ENCODE measurements at regions not wholly inside any gene's neighbourhood (a gene's known extent, or its start where the extent isn't known, plus 50 kb on each side); places are given as distances from the start of the nearest gene placed in this dataset.

DNA sequence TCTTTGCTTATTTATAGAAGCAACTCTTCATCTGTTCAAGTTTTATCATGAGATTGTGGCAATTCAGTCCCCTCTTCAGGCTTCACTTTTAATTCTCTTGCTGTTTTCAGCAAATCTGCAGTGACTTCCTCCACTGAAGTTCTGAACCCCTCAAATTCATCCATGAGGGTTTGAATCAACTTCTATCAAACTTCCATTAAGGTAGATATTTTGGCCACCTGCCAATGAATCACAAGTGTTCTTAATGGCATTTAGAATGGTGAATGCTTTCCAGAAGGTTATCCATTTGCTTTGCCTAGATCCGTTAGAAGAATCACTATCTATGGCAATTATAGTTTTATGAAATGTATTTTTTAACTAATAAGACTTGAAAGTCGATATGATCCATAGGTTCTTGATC lies 946.7 kb upstream of the B3GALT2 start:
- Mint-ChIP-seq H3K36me3 (ENCODE audit: low read depth) (no peaks in the 10 kb centered on the region), H3K27ac (no peak overlapping the region), H3K9me3 (no peaks in the 10 kb centered on the region), H3K27me3 (no peaks in the 10 kb centered on the region), H3K4me1 (no peaks in the 10 kb centered on the region), H3K4me3 (no peak overlapping the region)
- DNase-seq = no peak
- POLR2A ChIA-PET = no interaction called here
- CTCF ChIA-PET = interaction anchor here (0.7 kb wide), 1 partner anchor 27 kb away, joined by 3 read pairs; no protein-coding TSS in a partner anchor
- TF ChIP-seq, protein P1, sequence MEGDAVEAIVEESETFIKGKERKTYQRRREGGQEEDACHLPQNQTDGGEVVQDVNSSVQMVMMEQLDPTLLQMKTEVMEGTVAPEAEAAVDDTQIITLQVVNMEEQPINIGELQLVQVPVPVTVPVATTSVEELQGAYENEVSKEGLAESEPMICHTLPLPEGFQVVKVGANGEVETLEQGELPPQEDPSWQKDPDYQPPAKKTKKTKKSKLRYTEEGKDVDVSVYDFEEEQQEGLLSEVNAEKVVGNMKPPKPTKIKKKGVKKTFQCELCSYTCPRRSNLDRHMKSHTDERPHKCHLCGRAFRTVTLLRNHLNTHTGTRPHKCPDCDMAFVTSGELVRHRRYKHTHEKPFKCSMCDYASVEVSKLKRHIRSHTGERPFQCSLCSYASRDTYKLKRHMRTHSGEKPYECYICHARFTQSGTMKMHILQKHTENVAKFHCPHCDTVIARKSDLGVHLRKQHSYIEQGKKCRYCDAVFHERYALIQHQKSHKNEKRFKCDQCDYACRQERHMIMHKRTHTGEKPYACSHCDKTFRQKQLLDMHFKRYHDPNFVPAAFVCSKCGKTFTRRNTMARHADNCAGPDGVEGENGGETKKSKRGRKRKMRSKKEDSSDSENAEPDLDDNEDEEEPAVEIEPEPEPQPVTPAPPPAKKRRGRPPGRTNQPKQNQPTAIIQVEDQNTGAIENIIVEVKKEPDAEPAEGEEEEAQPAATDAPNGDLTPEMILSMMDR (IDR thresholded peaks at IDR 0.05) = no peak
- ATAC-seq (ENCODE audit: low read depth) = no peak
- intact Hi-C loops (cut with micrococcal nuclease) = no loop called here

DNA sequence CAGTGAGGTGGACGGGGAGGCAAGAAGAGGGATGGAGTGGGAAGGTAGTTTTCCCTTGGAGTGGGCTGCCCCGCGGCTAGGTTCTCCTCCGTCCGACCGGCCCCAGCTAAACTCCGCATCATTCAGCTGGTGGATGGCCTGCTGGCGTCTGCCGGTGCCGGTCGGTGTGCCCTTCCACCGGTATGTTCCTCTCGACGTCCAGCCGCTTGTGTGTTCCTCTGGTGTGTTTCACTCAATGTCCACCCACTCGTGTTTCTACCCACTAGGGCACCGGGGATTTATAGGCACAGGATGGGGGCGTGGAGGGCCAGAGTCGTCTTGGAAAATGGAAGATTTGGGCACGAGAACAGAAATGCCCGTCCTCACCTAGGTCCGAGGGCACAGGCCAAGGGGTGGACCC lies 931.7 kb upstream of the B3GALT2 start:
- ChIA-PET CTCF (no interaction called here), POLR2A (no interaction called here)
- no peaks in the 10 kb centered on the region for H3K27me3 Mint-ChIP-seq
- TF ChIP-seq, protein P1 (IDR thresholded peaks at IDR 0.05) = no peak
- no peak overlapping the region for H3K4me3 Mint-ChIP-seq
- H3K4me1 Mint-ChIP-seq = no peaks in the 10 kb centered on the region
- ATAC-seq (ENCODE audit: low read depth) = no peak
- no peaks in the 10 kb centered on the region for H3K9me3 Mint-ChIP-seq
- intact Hi-C loops (cut with micrococcal nuclease) = no loop called here
- H3K36me3 Mint-ChIP-seq (ENCODE audit: low read depth) = no peaks in the 10 kb centered on the region
- no peak for DNase-seq
- no peak overlapping the region for H3K27ac Mint-ChIP-seq

DNA sequence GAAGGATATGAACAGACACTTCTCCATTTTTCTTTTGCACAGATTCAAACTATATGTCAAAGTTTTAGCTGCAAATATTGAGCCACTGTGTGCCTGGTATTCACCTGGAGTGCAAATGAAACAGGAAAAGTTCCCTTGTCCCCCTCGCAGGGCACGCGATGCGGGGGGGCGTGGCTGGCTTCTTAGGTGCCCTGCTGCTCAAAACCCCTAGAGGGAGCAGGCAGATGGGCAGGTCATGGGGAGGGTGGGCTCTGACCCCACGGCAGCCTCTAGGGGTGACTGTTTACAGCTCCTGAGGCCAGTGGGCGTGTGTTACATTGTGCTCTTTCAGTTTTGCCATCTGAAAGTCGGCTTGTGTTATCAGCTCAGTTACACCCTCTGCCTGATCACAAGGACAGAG lies 931.2 kb upstream of the B3GALT2 start:
- no peak overlapping the region for H3K4me3 Mint-ChIP-seq
- H3K27me3 Mint-ChIP-seq = no peaks in the 10 kb centered on the region
- ATAC-seq (ENCODE audit: low read depth) (no peak), DNase-seq (no peak)
- intact Hi-C loops (cut with micrococcal nuclease) = no loop called here
- no peaks in the 10 kb centered on the region for H3K4me1 Mint-ChIP-seq
- H3K36me3 Mint-ChIP-seq (ENCODE audit: low read depth) = no peaks in the 10 kb centered on the region
- H3K27ac Mint-ChIP-seq = no peak overlapping the region
- POLR2A ChIA-PET = no interaction called here
- H3K9me3 Mint-ChIP-seq = no peaks in the 10 kb centered on the region
- CTCF ChIA-PET = no interaction called here
- TF ChIP-seq, protein P1 (IDR thresholded peaks at IDR 0.05) = no peak

DNA sequence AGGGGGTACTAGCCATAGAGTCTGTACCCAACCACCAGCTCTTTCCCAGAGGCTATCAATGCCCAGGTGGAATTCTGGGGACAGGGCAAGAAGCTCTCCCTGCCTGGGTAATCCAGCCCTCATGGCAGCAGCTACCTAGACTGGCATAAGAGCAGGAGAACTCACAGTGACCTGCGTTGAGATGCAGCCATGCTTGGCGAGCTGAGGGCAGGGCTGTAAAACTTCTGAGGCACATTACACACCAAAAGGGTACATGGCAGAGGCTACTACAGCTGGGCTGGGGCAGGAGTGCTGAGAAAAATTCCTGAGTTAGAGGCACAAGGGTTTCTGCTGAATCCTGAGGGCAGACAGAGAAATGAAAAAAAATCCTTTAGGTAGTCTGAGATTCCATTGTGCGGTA lies 927.9 kb upstream of the B3GALT2 start:
- TF ChIP-seq, protein P1 (IDR thresholded peaks at IDR 0.05) = no peak
- Mint-ChIP-seq H3K27me3 (no peaks in the 10 kb centered on the region), H3K9me3 (no peaks in the 10 kb centered on the region), H3K4me1 (no peaks in the 10 kb centered on the region), H3K4me3 (no peak overlapping the region), H3K36me3 (ENCODE audit: low read depth) (no peaks in the 10 kb centered on the region), H3K27ac (no peak overlapping the region)
- intact Hi-C loops (cut with micrococcal nuclease) = no loop called here
- no peak for DNase-seq
- POLR2A ChIA-PET = no interaction called here
- ATAC-seq (ENCODE audit: low read depth) = no peak
- CTCF ChIA-PET = no interaction called here

DNA sequence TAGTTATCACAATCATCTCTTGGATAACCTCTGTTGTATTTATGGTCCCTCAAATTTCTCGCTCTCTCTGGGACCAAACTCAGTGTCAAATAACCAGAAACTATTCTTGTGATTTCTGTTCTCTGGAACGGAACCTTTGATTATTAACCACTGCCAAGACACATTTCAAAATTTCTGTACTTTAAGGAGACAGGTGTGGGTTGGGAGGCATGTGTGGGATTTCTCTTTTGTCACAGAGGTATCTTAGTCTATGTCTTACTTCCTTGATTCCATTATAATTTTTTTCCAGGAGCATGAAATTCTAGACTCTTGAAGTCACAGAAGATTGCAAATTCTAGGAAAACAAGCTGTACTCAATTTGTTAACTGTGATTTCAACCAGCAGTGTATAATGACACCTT lies 919.0 kb upstream of the B3GALT2 start:
- TF ChIP-seq, protein P1 (IDR thresholded peaks at IDR 0.05) = no peak
- H3K9me3 Mint-ChIP-seq = no peaks in the 10 kb centered on the region
- no peaks in the 10 kb centered on the region for H3K27me3 Mint-ChIP-seq
- intact Hi-C loops (cut with micrococcal nuclease) = no loop called here
- no peaks in the 10 kb centered on the region for H3K36me3 Mint-ChIP-seq (ENCODE audit: low read depth)
- ChIA-PET POLR2A (no interaction called here), CTCF (no interaction called here)
- H3K4me1 Mint-ChIP-seq = no peaks in the 10 kb centered on the region
- no peak overlapping the region for H3K27ac Mint-ChIP-seq
- ATAC-seq (ENCODE audit: low read depth) (no peak), DNase-seq (no peak)
- no peak overlapping the region for H3K4me3 Mint-ChIP-seq
